Fibroblast of lung (primary cell): ENCODE measurements at regions not wholly inside any gene's neighbourhood (a gene's known extent, or its start where the extent isn't known, plus 50 kb on each side); places are given as distances from the start of the nearest gene placed in this dataset.

Experiments
- EZH2 ChIP-seq: IDR thresholded peaks from 2 replicates; pipeline ENCODE4 v1.5.1; 2012; ENCODE audit warnings: low read length, control low read depth, mild to moderate bottlenecking; ENCODE audit errors: missing control alignments
- TF ChIP-seq, protein P1 (sequence below), 2 donors: IDR thresholded peaks in 1 of 2; conservative IDR thresholded peaks in 1 of 2; 1 replicate in 1 of 2; 2 replicates in 1 of 2; pipeline ENCODE4 v1.5.1; 2011 to 2012; ENCODE audit warnings: low read length in 2 of 2, control low read depth in 1 of 2, inconsistent platforms in 1 of 2, low read depth in 1 of 2, mild to moderate bottlenecking in 1 of 2

GRCh38 chr1:4161366-4162006 is 261.4 kb upstream of the C1orf174 start:
- TF ChIP-seq, protein P1, sequence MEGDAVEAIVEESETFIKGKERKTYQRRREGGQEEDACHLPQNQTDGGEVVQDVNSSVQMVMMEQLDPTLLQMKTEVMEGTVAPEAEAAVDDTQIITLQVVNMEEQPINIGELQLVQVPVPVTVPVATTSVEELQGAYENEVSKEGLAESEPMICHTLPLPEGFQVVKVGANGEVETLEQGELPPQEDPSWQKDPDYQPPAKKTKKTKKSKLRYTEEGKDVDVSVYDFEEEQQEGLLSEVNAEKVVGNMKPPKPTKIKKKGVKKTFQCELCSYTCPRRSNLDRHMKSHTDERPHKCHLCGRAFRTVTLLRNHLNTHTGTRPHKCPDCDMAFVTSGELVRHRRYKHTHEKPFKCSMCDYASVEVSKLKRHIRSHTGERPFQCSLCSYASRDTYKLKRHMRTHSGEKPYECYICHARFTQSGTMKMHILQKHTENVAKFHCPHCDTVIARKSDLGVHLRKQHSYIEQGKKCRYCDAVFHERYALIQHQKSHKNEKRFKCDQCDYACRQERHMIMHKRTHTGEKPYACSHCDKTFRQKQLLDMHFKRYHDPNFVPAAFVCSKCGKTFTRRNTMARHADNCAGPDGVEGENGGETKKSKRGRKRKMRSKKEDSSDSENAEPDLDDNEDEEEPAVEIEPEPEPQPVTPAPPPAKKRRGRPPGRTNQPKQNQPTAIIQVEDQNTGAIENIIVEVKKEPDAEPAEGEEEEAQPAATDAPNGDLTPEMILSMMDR (conservative IDR thresholded peaks at IDR 0.05 in 1 of 2, IDR thresholded peaks at IDR 0.05 in 1 of 2; ENCODE audit: low read depth in 1 of 2, low read length in 2 of 2), result no peak
- no peak for TF ChIP-seq EZH2
